ENCODE measurements at regions not wholly inside any gene's neighbourhood (a gene's known extent, or its start where the extent isn't known, plus 50 kb on each side); places are given as distances from the start of the nearest gene placed in this dataset.

DNA sequence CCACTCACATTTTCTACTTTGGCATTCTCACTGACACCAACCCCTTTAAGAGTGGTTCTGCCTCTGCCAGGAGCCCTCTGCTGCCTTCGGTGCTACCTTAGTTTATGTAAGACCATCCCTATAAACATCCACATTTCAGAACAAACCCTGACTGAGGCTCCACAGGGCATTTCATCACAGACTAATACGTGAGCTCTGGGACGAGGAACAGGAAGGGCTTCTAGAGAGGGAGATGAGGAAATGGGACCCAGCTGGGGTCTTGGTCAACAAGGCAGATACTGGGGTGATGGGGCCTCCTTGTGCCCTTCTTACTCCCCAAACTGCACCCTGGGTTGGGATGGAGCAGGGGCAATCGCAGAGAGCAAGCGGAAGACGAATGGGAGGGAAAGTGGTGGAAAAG, 86.5 kb upstream of the FYN start:
- DNase-seq = no peak

GRCh38 chr6:111967131-111967530, 86.8 kb upstream of the CCN6 start:
- no peak for DNase-seq

- DNase-seq = no peak
These were observed 83.5 kb upstream of the CCN6 start for GRCh38 chr6:111970426-111970825.

- DNase-seq = no peak
These were observed 82.6 kb upstream of the CCN6 start for GRCh38 chr6:111971181-111971841.

DNA sequence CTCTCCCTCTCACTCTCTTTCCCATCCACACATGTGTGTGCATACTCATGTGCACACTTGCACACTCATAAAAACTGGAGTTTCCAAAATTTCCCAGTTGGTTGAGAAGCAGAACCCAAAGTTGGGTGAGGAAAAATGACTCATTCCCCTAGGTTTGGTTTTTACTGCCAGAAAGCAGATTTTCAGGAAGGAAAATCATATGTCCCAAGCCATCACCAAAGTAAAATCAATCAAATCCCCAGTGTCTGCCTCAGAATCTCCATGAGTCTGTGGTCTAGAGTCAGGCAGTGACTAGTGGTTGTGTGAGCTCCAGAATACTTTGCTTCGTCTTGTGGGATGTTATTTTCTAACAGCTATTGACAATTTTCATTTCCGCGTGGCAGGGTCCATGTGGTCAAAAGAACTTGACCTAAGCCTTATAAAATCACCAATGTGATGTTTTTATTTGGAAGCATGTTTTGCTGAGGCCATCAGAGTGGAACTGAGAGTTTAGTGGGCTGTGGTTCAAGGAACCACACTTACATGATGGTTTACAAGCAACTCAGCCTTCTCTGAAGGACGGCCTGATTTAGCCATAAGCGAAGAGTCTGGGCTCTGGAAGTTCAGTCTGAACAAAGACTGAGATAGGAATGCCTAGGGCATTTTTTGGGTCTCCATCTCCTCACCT, 81.9 kb upstream of the CCN6 start:
- DNase-seq = peak; percentile 28

- DNase-seq = no peak
These were observed 81.2 kb upstream of the CCN6 start for GRCh38 chr6:111972745-111973117.

DNA sequence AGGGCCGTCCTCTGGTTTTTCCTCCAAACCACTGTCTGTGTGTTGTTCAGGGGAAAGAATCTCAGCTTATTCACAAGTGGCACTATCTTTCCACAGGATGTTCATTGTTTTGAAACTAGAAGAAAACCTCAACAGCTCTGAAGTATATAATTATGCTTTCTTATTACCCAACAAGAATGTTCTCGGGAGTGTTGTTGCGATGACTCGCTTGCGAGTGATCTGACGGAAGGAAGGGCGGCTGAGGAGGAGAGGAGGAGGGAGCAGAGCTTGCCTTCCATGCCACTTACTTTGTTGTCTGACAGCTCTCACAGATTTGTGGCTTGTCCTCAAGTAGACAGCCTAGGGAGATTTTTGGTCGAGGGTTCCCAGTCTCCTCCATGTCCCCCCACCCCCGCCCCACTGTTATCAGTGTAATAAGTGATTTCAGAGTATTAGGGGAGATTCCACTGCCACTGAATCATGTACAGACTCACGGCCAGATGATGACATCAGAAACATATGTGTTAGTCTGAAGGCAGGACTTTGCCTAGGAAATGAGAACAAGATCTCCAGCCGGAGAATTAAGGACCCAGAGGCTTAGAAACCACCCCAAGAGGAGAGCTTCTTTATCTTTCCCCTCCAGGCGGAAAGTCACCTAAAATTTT, 80.7 kb upstream of the CCN6 start:
- DNase-seq = peak; percentile 90

DNA sequence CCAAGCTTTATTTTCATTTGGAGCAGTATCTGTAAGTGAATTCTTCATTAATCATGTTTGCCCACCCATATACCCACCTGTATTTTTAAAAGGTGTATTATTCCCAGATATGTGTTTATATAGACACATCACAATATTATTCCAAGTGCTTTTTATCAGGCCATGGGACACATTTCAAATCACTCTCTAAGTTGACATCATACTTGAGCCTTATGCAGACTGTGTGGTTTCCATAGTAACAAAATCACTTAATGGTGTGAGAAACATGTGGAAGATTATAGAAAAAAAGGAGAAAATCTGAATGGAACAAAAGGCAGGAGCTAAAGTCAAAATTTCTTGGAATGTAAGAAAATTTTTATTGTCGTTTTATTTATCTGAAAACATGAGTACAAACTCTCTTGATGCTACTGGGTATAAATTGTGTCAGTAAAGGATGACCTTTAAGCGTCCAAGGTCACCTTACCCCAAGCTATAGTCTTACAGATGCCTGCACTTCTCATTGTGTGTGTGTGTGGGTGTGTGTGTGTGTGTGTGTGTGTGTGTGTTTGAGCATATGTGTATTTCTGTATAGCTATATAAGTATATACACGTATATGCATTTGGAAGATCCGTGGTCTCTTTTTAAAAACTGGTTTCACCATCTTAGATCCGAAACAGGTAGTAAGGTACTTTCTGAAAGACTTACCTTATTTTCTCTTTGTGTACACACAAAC, 79.8 kb upstream of the CCN6 start:
- DNase-seq = peak; percentile 39

DNA sequence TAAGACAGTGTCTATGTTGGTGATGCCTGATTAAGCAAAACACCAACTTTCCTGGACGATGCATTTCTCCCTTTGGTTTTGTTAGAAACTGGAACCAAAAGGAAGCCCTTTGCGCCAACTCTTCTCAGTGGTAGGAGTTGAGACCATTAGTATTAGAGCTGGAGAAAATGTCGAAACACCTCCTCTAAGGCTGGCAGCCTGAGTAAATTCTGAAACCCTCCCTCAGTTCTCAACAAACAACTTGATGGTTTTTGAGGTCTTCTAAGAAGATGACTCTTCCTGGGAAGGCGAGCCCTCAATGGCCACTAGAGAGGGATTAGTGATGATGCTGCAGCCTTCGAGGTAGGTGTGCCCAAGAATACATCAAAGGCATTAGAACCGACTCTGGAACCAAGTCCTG, 78.4 kb upstream of the CCN6 start:
- no peak for DNase-seq

DNA sequence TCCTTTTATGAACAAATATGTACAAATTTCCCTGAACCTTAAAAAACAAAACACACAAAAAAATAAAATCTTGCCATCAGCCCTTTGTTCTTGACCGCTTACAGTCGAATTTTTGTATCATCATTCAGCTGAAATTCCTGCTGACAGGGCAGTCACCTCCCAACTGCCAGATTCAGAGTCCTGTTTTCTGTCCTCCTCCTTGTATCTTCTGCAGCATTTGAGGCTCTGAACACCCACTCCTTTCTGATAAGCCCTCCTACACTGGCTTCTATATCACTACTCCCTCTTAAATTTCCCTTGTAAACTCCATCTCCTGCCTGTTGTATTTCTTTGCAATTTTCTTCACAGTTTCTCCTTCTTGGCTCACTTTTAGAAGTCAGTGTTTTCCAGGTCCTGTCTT, 77.8 kb upstream of the CCN6 start:
- no peak for DNase-seq

DNA sequence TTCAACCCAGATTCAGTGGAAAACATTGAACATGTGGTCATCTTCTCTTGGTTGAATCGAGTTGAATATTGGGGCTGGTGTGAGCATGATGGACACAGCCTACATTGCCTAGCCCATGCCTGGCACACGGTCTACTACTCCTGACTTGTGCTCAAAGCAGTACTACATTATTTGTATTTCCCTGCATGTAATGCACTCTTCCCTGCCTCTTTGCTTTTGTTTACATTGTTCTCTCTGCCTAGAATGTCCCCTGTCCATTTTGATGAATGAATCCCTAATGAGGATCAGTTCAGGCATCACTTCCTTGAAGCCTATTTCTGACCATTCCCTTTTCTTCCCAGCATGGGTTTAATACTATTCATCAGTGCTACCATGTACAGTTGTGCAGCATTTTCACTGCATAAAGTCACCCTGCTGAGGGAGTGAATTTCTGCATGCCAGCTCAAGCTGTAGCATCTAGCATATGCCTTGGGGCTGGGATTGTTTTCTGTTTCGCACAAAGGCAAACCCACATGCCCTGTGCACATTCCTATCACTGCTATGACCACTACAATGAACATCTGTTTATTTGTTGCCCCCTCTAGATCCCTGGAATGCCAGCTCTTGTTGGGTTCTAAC, 75.3 kb upstream of the CCN6 start:
- DNase-seq = no peak

GRCh38 chr6:111979633-111980032, 74.3 kb upstream of the CCN6 start:
- no peak for DNase-seq

- DNase-seq = no peak
These were observed 73.8 kb upstream of the CCN6 start for GRCh38 chr6:111980143-111980542.

GRCh38 chr6:111980971-111981840, 72.7 kb upstream of the CCN6 start:
- DNase-seq = no peak

DNA sequence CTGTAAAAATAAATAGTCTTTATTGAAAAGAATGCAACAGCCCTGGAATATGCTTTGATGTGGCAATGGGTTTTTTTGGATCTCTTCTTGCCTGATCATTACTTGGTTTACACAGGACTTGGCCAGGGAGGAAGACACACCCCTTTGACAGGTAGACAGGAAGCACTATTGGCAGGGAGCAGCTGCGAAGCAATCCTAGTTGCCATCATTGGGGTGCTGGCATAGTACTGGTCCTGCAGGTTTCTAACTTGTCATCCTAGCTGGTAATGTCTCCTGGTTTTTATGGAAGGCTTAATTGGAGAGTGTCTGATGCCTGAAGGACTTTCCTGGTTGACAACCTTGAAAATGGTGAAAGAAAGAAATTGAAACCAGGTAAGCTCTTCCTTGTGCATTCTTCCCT, 71.2 kb upstream of the CCN6 start:
- DNase-seq = no peak

- no peak for DNase-seq
These were observed 70.7 kb upstream of the CCN6 start for GRCh38 chr6:111983193-111983592.

DNA sequence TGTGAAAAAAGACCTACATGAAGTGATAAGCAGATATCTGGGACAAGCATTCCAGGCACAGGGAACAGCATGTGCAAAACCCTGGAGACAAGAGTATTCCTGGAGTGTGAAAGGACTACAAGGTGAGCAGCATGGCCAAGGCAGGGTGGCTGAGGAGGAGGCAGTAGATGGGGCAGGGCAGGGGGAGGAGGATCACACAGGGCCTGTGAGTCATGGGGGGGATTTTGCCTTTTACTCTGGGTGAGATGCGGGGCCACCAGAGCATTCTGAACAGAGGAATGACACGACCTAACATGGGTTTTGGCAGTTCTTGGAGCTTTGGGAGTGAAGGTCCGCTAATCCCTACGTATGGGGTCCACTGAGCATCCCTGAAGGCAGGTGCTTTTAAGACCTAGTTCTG, 69.8 kb upstream of the CCN6 start:
- DNase-seq = no peak

GRCh38 chr6:111984516-111985201, 69.2 kb upstream of the CCN6 start:
- no peak for DNase-seq

- peak; percentile 83 for DNase-seq
These were observed 68.6 kb upstream of the CCN6 start for GRCh38 chr6:111985202-111985731.

- DNase-seq = no peak
These were observed 67.3 kb upstream of the CCN6 start for GRCh38 chr6:111986651-111987050.

DNA sequence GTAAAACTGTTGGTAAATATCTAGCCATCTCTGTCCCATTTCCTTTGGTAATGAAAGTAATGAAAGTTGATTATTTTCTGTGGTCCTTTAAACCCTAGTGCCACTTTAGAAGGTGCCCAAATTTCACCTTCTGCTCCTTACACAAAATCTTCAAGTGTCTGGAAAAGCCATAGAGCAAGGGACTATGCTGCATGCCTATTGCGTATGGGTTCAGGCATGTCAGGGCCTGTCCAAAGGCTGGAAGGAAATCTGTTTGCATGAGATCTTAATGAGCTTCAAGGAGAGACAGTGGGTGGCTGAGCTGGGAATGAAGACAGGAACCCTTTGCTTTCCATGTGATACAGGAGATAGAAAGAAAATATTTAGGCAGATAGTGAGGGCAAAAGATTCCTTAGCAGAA, 66.6 kb upstream of the CCN6 start:
- DNase-seq = no peak

DNA sequence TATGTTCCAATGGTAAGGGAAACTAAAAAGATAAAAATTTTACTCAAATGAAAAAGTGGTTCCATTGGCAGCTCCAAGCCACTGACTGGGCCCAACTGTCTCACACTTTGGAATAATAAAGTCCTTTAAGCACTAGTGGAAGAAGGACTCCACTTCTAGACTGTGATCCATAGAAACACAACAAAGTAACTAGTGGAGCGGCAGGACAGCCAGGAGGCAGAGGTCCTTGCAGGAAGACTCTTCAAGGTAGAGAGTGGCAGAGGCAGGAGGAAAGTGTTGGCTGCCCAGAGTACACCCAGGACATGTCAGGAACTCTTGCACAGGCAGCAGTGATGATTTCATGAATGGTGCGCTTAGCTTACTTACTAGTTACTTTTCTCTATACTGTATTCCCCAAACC, 65.0 kb upstream of the CCN6 start:
- DNase-seq = no peak

Measured in kidney glomerular epithelial cell (primary cell).